B cell (primary cell): ENCODE measurements at regions not wholly inside any gene's neighbourhood (a gene's known extent, or its start where the extent isn't known, plus 50 kb on each side); places are given as distances from the start of the nearest gene placed in this dataset.

ENCODE experiments used
- ATAC-seq: fragments of 200-7000 bp; cut with Tn5 transposase; one replicate; pipeline ENCODE4 v1.10.0; 2021; ENCODE audit warnings: low read depth, mild to moderate bottlenecking, moderate number of reproducible peaks, moderate library complexity
- CTCF ChIA-PET: fragments of 350-600 bp; sonication (Branson Sonifier 250); formaldehyde crosslinking; loops from one replicate; lab custom pipeline; 2021; ENCODE audit warnings: antibody characterized with exemption, inconsistent platforms; lab: Charles Lee
- POLR2A ChIA-PET: fragments of 350-600 bp; sonication (Branson Sonifier 250); formaldehyde crosslinking; loops from one replicate; lab custom pipeline; 2021; ENCODE audit warnings: antibody characterized with exemption; lab: Charles Lee
- DNase-seq: peaks from one replicate; pipeline ENCODE4 v3.0.0; 2013
- H2AFZ ChIP-seq: 2 replicates; pipeline ENCODE4 v1.6.1; 2012; ENCODE audit warnings: mild to moderate bottlenecking, low read depth, low read length; ENCODE audit not compliant: insufficient read depth, poor library complexity, severe bottlenecking
- H3K27ac ChIP-seq, 2 donors: 1 replicate in 1 of 2; 2 replicates in 1 of 2; pipeline ENCODE4 v1.5.1; 2012 to 2013; ENCODE audit warnings: low read length in 2 of 2, mild to moderate bottlenecking in 2 of 2, moderate library complexity in 1 of 2
- H3K27me3 ChIP-seq, 4 experiments: fragments of 200-600 bp in 1 of 4; sonication (generic) in 1 of 4; replicated peaks in 1 of 4; 1 replicate in 2 of 4; 2 replicates in 2 of 4; pipeline versions ENCODE4 v1.6.1 to v1.7.0; 2013 to 2016; ENCODE audit warnings: low read length in 3 of 4, mild to moderate bottlenecking in 2 of 4, mixed read lengths in 1 of 4, moderate library complexity in 1 of 4; ENCODE audit not compliant: insufficient read depth in 4 of 4, control insufficient read depth in 3 of 4; ENCODE audit errors: control extremely low read depth in 1 of 4
- H3K36me3 ChIP-seq, 2 experiments: replicated peaks in 1 of 2; 1 replicate in 1 of 2; 2 replicates in 1 of 2; pipeline versions ENCODE4 v1.6.1 to v1.7.1; 2013; ENCODE audit warnings: low read length in 1 of 2; ENCODE audit not compliant: insufficient read depth in 2 of 2, control insufficient read depth in 1 of 2; ENCODE audit errors: control extremely low read depth in 1 of 2, extremely low read depth in 1 of 2
- H3K4me1 ChIP-seq, 2 donors: fragments of 200-600 bp in 1 of 2; sonication (generic) in 1 of 2; 1 replicate in 1 of 2; 2 replicates in 1 of 2; pipeline versions ENCODE4 v1.5.1 to v1.6.1; 2013 to 2017; ENCODE audit warnings: low read length in 2 of 2; ENCODE audit not compliant: control insufficient read depth in 2 of 2, insufficient read depth in 2 of 2
- H3K4me2 ChIP-seq: replicated peaks from 2 replicates; pipeline ENCODE3; 2012; ENCODE audit warnings: mild to moderate bottlenecking, low read depth, low read length; ENCODE audit not compliant: poor library complexity, severe bottlenecking
- H3K4me3 ChIP-seq, 5 experiments: fragments of 200-600 bp in 1 of 5; sonication (generic) in 1 of 5; 1 replicate in 3 of 5; 2 replicates in 2 of 5; pipeline versions ENCODE4 v1.5.1 to v1.7.0; 2011 to 2016; ENCODE audit warnings: low read length in 4 of 5, mild to moderate bottlenecking in 4 of 5, low read depth in 2 of 5, control low read depth in 1 of 5, moderate library complexity in 1 of 5; ENCODE audit not compliant: insufficient read depth in 1 of 5; ENCODE audit errors: control extremely low read depth in 1 of 5, extremely low read depth in 1 of 5
- H3K79me2 ChIP-seq: fragments of 200-600 bp; sonication (generic); one replicate; pipeline ENCODE4 v1.6.0; 2016; ENCODE audit warnings: low read length; ENCODE audit not compliant: control insufficient read depth, insufficient read depth
- H3K9ac ChIP-seq: fragments of 200-600 bp; sonication (generic); 2 replicates; pipeline ENCODE4 v1.6.1; 2017; ENCODE audit warnings: mild to moderate bottlenecking, low read length, moderate library complexity
- H3K9me3 ChIP-seq, 3 donors: one replicate each; pipeline versions ENCODE4 v1.6.1 to v1.7.1; 2013; ENCODE audit warnings: low read length in 2 of 3; ENCODE audit not compliant: control insufficient read depth in 2 of 3, insufficient read depth in 1 of 3; ENCODE audit errors: control extremely low read depth in 1 of 3
- H4K20me1 ChIP-seq: 2 replicates; pipeline ENCODE4 v1.6.0; 2012; ENCODE audit warnings: mild to moderate bottlenecking, low read length; ENCODE audit not compliant: insufficient read depth, control insufficient read depth, poor library complexity, severe bottlenecking
- H3K27ac Mint-ChIP-seq: one replicate; pipeline ENCODE4 v1.8.0; 2021; ENCODE audit warnings: mixed read lengths
- H3K27me3 Mint-ChIP-seq: one replicate; pipeline ENCODE4 v1.8.0; 2021; ENCODE audit warnings: mixed read lengths
- H3K4me1 Mint-ChIP-seq: one replicate; pipeline ENCODE4 v1.8.0; 2021; ENCODE audit warnings: mixed read lengths
- H3K4me3 Mint-ChIP-seq: one replicate; pipeline ENCODE4 v1.8.0; 2021; ENCODE audit warnings: mixed read lengths
- H3K9me3 Mint-ChIP-seq: one replicate; pipeline ENCODE4 v1.8.0; 2022; ENCODE audit warnings: mixed read lengths; ENCODE audit not compliant: insufficient read depth
- CTCF ChIP-seq: fragments of 200-600 bp; IDR thresholded peaks from one replicate; pipeline ENCODE4 v1.8.0; 2022; ENCODE audit warnings: antibody characterized with exemption, mild to moderate bottlenecking
- EZH2 ChIP-seq: IDR thresholded peaks from 2 replicates; pipeline ENCODE4 v1.6.1; 2012; ENCODE audit warnings: borderline replicate concordance, low read depth, mild to moderate bottlenecking, moderate library complexity, low read length; ENCODE audit not compliant: insufficient read depth, poor library complexity, severe bottlenecking
- WGBS: methylation state at CpG from one replicate; pipeline ENCODE4 v1.1.5; 2013; ENCODE audit warnings: missing lambda C conversion rate; ENCODE audit not compliant: insufficient coverage; 5-methylcytosine and 5-hydroxymethylcytosine counted together
- intact Hi-C: fragments of 100-400 bp; cut with micrococcal nuclease; formaldehyde crosslinking; loops from one replicate; pipeline ENCODE4 v1.10.0; 2022

GRCh38 chr12:124642105-124642504, 74.7 kb upstream of the NCOR2 start:
- no peak overlapping the region for H3K27ac Mint-ChIP-seq
- no peak for ATAC-seq
- peaks cover 13% of the 10 kb centered on the region for H3K4me1 Mint-ChIP-seq
- no peak overlapping the region for H2AFZ ChIP-seq
- H3K36me3 ChIP-seq = no peaks in the 10 kb centered on the region
- TF ChIP-seq CTCF (no peak), EZH2 (no peak)
- H3K27ac ChIP-seq = no peak overlapping the region
- H3K4me1 ChIP-seq = peaks cover 3 to 7% of the 10 kb centered on the region in 2 donors
- no peak overlapping the region for H3K4me2 ChIP-seq
- H3K9me3 Mint-ChIP-seq = no peaks in the 10 kb centered on the region
- no peak overlapping the region for H3K4me3 Mint-ChIP-seq
- H4K20me1 ChIP-seq = no peaks in the 10 kb centered on the region
- ChIA-PET CTCF (no interaction called here), POLR2A (interaction anchor here (0.6 to 0.7 kb wide), 2 partner anchors 16 to 27 kb away, joined by 4 to 7 read pairs; no protein-coding TSS in a partner anchor)
- no peak overlapping the region for H3K9ac ChIP-seq
- H3K79me2 ChIP-seq = no peaks in the 10 kb centered on the region
- no peak overlapping the region for H3K4me3 ChIP-seq
- no peaks in the 10 kb centered on the region for H3K9me3 ChIP-seq
- no peak for DNase-seq
- no peaks in the 10 kb centered on the region for H3K27me3 ChIP-seq
- peaks cover 12% of the 10 kb centered on the region for H3K27me3 Mint-ChIP-seq
- intact Hi-C loops = no loop called here
- 86% methylated on average over 3 of the region's 8 CpGs for WGBS

- Mint-ChIP-seq H3K4me1 (peaks cover 10% of the 10 kb centered on the region), H3K27ac (no peak overlapping the region), H3K27me3 (peaks cover 14% of the 10 kb centered on the region), H3K4me3 (no peak overlapping the region), H3K9me3 (no peaks in the 10 kb centered on the region)
- Histone ChIP-seq H2AFZ (no peak overlapping the region), H3K9me3 (no peaks in the 10 kb centered on the region), H3K4me2 (no peak overlapping the region), H3K27me3 (no peaks in the 10 kb centered on the region), H3K79me2 (no peaks in the 10 kb centered on the region), H3K27ac (no peak overlapping the region), H3K36me3 (no peaks in the 10 kb centered on the region), H3K4me3 (no peak overlapping the region), H3K4me1 (peaks cover 3 to 7% of the 10 kb centered on the region in 2 donors), H3K9ac (no peak overlapping the region), H4K20me1 (no peaks in the 10 kb centered on the region)
- ATAC-seq = no peak
- intact Hi-C loops = no loop called here
- 93% methylated on average over 6 of the region's 6 CpGs for WGBS
- DNase-seq = no peak
- POLR2A ChIA-PET = interaction anchor here (0.6 kb wide), 1 partner anchor 26 kb away, joined by 4 read pairs; no protein-coding TSS in a partner anchor
- TF ChIP-seq EZH2 = no peak
- TF ChIP-seq CTCF = no peak
- CTCF ChIA-PET = no interaction called here
These were observed 74.2 kb upstream of the NCOR2 start for GRCh38 chr12:124641591-124641990.
